ENCODE measurements at regions not wholly inside any gene's neighbourhood (a gene's known extent, or its start where the extent isn't known, plus 50 kb on each side); places are given as distances from the start of the nearest gene placed in this dataset.

DNA sequence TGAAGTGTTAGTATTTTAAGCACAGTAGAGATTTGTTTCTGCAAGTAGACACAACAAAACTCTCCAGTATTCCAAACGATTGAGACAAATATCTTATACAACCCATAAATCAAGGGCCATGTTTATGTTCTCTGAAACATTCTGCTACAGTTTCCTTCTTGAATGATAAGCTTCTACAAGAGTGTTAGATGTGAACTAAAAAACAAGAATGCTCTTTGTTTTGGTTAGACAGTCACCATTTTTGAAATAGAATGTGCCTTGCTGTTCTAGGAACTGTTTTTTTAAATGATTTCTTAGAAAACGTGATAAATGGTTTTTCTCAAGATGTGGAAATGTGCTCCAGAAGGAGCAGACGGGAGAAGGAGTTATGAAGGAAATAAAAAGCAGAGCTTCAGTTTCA is 1656.3 kb upstream of the FLRT2 start:
- DNase-seq (peak in 2 of 3 donors; percentile 54), ATAC-seq (ENCODE audit: insufficient read depth, low FRiP score) (no peak)
- no peaks in the 10 kb centered on the region for H3K9me3 ChIP-seq (ENCODE audit: control insufficient read depth in 4 of 4, insufficient read depth in 3 of 4, low read length in 3 of 4)
- peaks cover 0 to 17% (median 0%) of the 10 kb centered on the region in 5 donors for H3K4me1 ChIP-seq (ENCODE audit: control insufficient read depth in 5 of 5, insufficient read depth in 5 of 5, low read length in 5 of 5)
- no peak overlapping the region for H3K4me3 ChIP-seq
- H3K27ac ChIP-seq (ENCODE audit: low read depth in 1 of 2, low read length in 1 of 2), result no peak overlapping the region
- TF ChIP-seq, protein P1, sequence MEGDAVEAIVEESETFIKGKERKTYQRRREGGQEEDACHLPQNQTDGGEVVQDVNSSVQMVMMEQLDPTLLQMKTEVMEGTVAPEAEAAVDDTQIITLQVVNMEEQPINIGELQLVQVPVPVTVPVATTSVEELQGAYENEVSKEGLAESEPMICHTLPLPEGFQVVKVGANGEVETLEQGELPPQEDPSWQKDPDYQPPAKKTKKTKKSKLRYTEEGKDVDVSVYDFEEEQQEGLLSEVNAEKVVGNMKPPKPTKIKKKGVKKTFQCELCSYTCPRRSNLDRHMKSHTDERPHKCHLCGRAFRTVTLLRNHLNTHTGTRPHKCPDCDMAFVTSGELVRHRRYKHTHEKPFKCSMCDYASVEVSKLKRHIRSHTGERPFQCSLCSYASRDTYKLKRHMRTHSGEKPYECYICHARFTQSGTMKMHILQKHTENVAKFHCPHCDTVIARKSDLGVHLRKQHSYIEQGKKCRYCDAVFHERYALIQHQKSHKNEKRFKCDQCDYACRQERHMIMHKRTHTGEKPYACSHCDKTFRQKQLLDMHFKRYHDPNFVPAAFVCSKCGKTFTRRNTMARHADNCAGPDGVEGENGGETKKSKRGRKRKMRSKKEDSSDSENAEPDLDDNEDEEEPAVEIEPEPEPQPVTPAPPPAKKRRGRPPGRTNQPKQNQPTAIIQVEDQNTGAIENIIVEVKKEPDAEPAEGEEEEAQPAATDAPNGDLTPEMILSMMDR (IDR thresholded peaks at IDR 0.05; ENCODE audit: control extremely low read depth, extremely low read depth), result no peak
- no peaks in the 10 kb centered on the region for H3K27me3 ChIP-seq (ENCODE audit: control insufficient read depth in 3 of 3, insufficient read depth in 3 of 3, low read length in 2 of 3)
- 22 to 32% methylated on average over 3 of the region's 3 CpGs for WGBS, 2 donors
- H3K36me3 ChIP-seq (ENCODE audit: control insufficient read depth in 4 of 4, insufficient read depth in 4 of 4, low read length in 4 of 4), result no peaks in the 10 kb centered on the region
- no peak overlapping the region for H3K9ac ChIP-seq (ENCODE audit: insufficient read depth in 1 of 2, low read length in 2 of 2)

DNA sequence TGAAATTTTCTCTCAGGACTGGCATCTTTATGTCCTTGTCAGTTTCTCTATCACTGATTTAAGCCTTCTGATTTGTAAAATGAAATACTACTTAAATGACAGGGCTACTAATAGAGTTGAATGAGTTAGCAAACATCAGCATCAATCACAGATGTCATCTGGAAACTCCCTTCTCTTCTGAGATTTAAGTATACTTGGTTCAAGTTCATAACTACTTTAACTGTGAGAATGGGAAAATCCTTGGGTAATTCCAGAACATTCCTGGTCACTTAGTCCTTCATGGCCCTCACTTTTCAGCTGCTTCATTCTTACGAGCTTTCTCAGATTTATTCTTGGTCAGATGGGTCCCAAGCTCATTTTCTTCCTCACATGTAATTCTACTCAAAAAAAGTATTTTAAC is 1655.3 kb upstream of the FLRT2 start:
- Histone ChIP-seq H3K36me3 (ENCODE audit: control insufficient read depth in 4 of 4, insufficient read depth in 4 of 4, low read length in 4 of 4) (no peaks in the 10 kb centered on the region), H3K4me3 (no peak overlapping the region), H3K9me3 (ENCODE audit: control insufficient read depth in 4 of 4, insufficient read depth in 3 of 4, low read length in 3 of 4) (no peaks in the 10 kb centered on the region), H3K27ac (ENCODE audit: low read depth in 1 of 2, low read length in 1 of 2) (no peak overlapping the region), H3K4me1 (ENCODE audit: control insufficient read depth in 5 of 5, insufficient read depth in 5 of 5, low read length in 5 of 5) (peaks cover 0 to 17% (median 0%) of the 10 kb centered on the region in 5 donors), H3K9ac (ENCODE audit: insufficient read depth in 1 of 2, low read length in 2 of 2) (no peak overlapping the region), H3K27me3 (ENCODE audit: control insufficient read depth in 3 of 3, insufficient read depth in 3 of 3, low read length in 2 of 3) (no peaks in the 10 kb centered on the region)
- DNase-seq (no peak), ATAC-seq (ENCODE audit: insufficient read depth, low FRiP score) (no peak)
- TF ChIP-seq, protein P1 (IDR thresholded peaks at IDR 0.05; ENCODE audit: control extremely low read depth, extremely low read depth), result no peak
- 56 to 72% methylated on average over 1 of the region's 1 CpG for WGBS, 2 donors

DNA sequence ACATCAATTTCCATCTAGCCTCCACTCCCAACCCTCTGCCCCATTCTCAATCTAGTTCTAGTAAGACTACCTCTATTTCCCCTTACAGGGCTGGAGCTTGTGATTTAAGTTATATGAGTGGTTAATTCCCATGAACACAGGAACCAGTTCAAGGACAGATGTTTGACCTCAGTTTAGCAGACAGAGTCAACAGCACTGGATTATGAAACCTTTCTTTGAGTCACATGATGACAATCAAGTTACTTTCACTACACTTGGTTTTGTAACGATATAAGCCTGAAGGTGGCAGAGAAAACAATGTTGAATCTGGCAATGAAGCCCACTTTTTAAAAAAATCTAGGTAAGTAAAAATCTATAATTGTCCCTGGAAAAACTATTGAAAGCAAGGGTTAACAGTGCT is 1646.2 kb upstream of the FLRT2 start:
- Histone ChIP-seq H3K27ac (ENCODE audit: low read depth in 1 of 2, low read length in 1 of 2) (no peak overlapping the region), H3K9ac (ENCODE audit: insufficient read depth in 1 of 2, low read length in 2 of 2) (no peak overlapping the region), H3K27me3 (ENCODE audit: control insufficient read depth in 3 of 3, insufficient read depth in 3 of 3, low read length in 2 of 3) (no peaks in the 10 kb centered on the region), H3K4me3 (no peak overlapping the region), H3K36me3 (ENCODE audit: control insufficient read depth in 4 of 4, insufficient read depth in 4 of 4, low read length in 4 of 4) (no peaks in the 10 kb centered on the region), H3K4me1 (ENCODE audit: control insufficient read depth in 5 of 5, insufficient read depth in 5 of 5, low read length in 5 of 5) (peaks cover 0 to 7% (median 0%) of the 10 kb centered on the region in 5 donors), H3K9me3 (ENCODE audit: control insufficient read depth in 4 of 4, insufficient read depth in 3 of 4, low read length in 3 of 4) (no peaks in the 10 kb centered on the region)
- TF ChIP-seq, protein P1 (IDR thresholded peaks at IDR 0.05; ENCODE audit: control extremely low read depth, extremely low read depth), result no peak
- 74 to 87% methylated on average over 1 of the region's 1 CpG for WGBS, 2 donors
- DNase-seq, result no peak
- ATAC-seq (ENCODE audit: insufficient read depth, low FRiP score), result no peak

DNA sequence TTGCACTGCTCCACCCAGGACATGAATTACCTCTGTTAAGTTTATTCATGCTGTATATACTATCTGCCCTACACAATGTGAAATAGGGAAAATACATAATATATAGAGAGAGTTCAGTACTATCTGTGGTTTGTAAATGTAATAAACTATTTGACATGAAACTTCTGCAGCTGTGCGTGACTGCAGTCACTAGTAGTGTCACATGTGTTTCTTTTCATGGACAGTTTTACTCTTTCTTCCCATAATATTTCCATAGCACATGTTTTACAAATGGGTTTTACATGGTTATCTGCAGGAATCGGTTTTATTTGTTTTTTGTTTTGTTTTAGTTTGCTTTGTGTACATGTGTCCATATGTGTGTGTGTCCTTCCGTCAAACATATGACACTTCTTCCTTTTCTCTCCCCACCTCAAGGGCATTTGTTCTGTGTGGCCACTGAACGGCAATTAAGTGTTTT is 1644.1 kb upstream of the FLRT2 start:
- ATAC-seq (ENCODE audit: insufficient read depth, low FRiP score), result no peak
- Histone ChIP-seq H3K9ac (ENCODE audit: insufficient read depth in 1 of 2, low read length in 2 of 2) (no peak overlapping the region), H3K27me3 (ENCODE audit: control insufficient read depth in 3 of 3, insufficient read depth in 3 of 3, low read length in 2 of 3) (no peaks in the 10 kb centered on the region), H3K27ac (ENCODE audit: low read depth in 1 of 2, low read length in 1 of 2) (no peak overlapping the region), H3K4me1 (ENCODE audit: control insufficient read depth in 5 of 5, insufficient read depth in 5 of 5, low read length in 5 of 5) (peaks cover 0 to 7% (median 0%) of the 10 kb centered on the region in 5 donors), H3K4me3 (no peak overlapping the region), H3K9me3 (ENCODE audit: control insufficient read depth in 4 of 4, insufficient read depth in 3 of 4, low read length in 3 of 4) (no peaks in the 10 kb centered on the region), H3K36me3 (ENCODE audit: control insufficient read depth in 4 of 4, insufficient read depth in 4 of 4, low read length in 4 of 4) (no peaks in the 10 kb centered on the region)
- 74 to 79% methylated on average over 4 of the region's 4 CpGs for WGBS, 2 donors
- TF ChIP-seq, protein P1 (IDR thresholded peaks at IDR 0.05; ENCODE audit: control extremely low read depth, extremely low read depth), result no peak
- peak in 2 of 3 donors; percentile 68 to 86 for DNase-seq
